ENCODE measurements at regions not wholly inside any gene's neighbourhood (a gene's known extent, or its start where the extent isn't known, plus 50 kb on each side); places are given as distances from the start of the nearest gene placed in this dataset.

DNA sequence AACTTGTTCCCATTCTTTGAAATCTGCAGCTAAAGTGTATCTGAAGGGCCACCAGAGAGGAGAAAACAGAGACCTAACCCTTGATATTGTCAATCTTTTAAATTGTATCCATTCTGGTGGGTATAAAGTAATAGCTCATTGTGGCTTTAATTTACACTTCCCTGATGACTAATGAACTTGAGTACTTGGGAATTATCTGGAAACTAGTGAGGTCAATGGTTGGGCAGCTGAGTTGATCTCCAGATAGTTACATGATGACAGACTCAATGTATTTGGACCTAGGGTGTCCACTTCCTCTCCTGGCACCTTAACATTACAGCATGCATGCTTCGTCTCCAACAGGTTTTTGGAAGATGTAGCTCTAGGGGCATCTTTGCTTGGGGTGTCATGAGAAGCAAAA, 195.2 kb downstream of the PDCD6IP start:
- H3K4me1 ChIP-seq: no peaks in the 10 kb centered on the region
- H3K27ac ChIP-seq: no peak overlapping the region
- H3K4me3 ChIP-seq: no peak overlapping the region
- intact Hi-C loops (cut with DNase I): no loop called here
- H3K27me3 ChIP-seq: no peaks in the 10 kb centered on the region
- peaks cover 0 to 11% of the 10 kb centered on the region in 2 donors for H3K9me3 ChIP-seq
- no peaks in the 10 kb centered on the region for H3K36me3 ChIP-seq
- no peak for ATAC-seq
- TF ChIP-seq, protein P1, sequence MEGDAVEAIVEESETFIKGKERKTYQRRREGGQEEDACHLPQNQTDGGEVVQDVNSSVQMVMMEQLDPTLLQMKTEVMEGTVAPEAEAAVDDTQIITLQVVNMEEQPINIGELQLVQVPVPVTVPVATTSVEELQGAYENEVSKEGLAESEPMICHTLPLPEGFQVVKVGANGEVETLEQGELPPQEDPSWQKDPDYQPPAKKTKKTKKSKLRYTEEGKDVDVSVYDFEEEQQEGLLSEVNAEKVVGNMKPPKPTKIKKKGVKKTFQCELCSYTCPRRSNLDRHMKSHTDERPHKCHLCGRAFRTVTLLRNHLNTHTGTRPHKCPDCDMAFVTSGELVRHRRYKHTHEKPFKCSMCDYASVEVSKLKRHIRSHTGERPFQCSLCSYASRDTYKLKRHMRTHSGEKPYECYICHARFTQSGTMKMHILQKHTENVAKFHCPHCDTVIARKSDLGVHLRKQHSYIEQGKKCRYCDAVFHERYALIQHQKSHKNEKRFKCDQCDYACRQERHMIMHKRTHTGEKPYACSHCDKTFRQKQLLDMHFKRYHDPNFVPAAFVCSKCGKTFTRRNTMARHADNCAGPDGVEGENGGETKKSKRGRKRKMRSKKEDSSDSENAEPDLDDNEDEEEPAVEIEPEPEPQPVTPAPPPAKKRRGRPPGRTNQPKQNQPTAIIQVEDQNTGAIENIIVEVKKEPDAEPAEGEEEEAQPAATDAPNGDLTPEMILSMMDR (IDR thresholded peaks at IDR 0.05): no peak
- no peak for DNase-seq

DNA sequence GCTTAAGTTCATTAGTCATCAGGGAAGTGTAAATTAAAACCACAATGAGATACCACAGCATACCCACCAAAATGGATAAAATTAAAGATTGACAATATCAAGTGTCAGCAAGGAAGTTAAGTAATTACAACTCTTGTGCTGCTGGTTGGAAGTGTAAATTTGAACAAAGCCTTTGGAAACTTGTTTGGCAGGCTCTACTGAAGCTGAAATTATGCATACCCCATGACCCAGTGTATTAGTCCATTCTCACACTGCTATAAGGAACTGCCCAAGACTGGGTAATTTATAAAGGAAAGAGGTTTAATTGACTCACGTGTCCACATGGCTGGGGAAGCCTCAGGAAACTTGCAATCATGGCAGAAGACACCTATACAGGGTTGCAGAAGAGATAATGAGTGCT, 196.1 kb downstream of the PDCD6IP start:
- H3K27ac ChIP-seq: no peak overlapping the region
- intact Hi-C loops (cut with DNase I): no loop called here
- H3K9me3 ChIP-seq: peaks cover 0 to 11% of the 10 kb centered on the region in 2 donors
- DNase-seq (no peak), ATAC-seq (no peak)
- H3K4me3 ChIP-seq: no peak overlapping the region
- TF ChIP-seq, protein P1 (IDR thresholded peaks at IDR 0.05): no peak
- H3K27me3 ChIP-seq: no peaks in the 10 kb centered on the region
- no peaks in the 10 kb centered on the region for H3K4me1 ChIP-seq
- no peaks in the 10 kb centered on the region for H3K36me3 ChIP-seq

DNA sequence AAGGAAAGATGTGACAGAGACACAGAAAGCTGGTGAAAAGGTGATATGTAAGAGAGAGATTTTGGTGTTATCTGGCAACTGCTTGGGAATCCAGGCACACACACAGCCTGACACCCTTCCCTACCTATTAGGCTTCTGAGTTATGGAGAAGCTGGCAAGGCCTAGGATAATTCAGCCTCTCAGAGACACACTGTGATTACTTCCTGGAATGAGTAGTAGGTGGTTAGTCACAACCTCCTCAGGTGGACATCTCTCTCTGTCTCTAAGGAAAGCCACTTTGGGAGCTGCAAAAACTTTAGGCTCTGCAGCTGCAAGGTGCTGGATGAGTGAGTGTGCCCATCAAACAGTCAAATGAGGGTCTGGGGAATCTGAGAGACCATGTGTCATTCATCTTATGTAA, 201.9 kb downstream of the PDCD6IP start:
- ATAC-seq (no peak), DNase-seq (no peak)
- Histone ChIP-seq H3K4me3 (no peak overlapping the region), H3K9me3 (peaks cover 0 to 9% of the 10 kb centered on the region in 2 donors), H3K27me3 (no peaks in the 10 kb centered on the region), H3K4me1 (no peaks in the 10 kb centered on the region), H3K27ac (no peak overlapping the region), H3K36me3 (no peaks in the 10 kb centered on the region)
- TF ChIP-seq, protein P1 (IDR thresholded peaks at IDR 0.05): no peak
- intact Hi-C loops (cut with DNase I): no loop called here

DNA sequence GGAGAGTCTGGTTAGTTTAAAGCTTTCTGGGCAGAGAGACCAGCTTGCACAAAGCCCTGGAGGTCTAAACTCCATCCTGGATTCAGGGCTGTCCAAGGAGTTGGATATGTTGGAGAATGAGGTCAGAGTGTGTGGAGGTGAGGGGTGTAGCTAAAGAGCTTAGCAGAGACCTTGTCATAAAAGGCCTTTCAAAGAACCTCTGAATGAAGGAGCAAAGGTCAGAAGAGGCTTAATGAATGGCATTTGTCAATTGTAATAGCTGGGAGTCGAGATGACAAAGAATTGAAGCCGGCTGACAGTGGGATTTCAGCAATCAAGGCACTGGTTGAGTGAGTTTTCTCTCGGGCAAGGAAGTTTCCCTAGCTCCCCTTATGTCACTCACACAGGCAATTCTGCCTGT, 202.6 kb downstream of the PDCD6IP start:
- peaks cover 0 to 2% of the 10 kb centered on the region in 2 donors for H3K9me3 ChIP-seq
- TF ChIP-seq, protein P1 (IDR thresholded peaks at IDR 0.05): no peak
- DNase-seq: no peak
- H3K27me3 ChIP-seq: no peaks in the 10 kb centered on the region
- no peak overlapping the region for H3K4me3 ChIP-seq
- no peak for ATAC-seq
- intact Hi-C loops (cut with DNase I): no loop called here
- H3K4me1 ChIP-seq: no peaks in the 10 kb centered on the region
- no peak overlapping the region for H3K27ac ChIP-seq
- H3K36me3 ChIP-seq: no peaks in the 10 kb centered on the region

DNA sequence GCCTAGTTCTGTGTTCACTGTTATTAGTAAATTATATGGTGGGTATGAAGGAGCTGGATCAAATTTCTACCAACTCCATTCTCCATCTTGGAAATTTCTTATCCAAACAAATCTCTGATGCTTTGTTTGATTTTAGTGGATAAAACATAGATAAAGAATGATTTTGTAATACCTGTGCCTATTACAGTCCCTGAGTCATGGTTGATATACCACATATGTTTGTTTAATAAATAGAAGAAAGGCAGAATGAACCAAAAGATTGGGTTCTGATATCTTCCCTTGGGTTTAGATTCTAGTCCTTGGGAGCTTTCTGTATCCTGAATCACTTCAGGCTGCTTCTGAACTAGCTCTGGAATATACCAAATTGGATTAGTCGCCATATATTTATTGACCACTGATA, 203.6 kb downstream of the PDCD6IP start:
- no peaks in the 10 kb centered on the region for H3K4me1 ChIP-seq
- H3K9me3 ChIP-seq: no peaks in the 10 kb centered on the region
- TF ChIP-seq, protein P1 (IDR thresholded peaks at IDR 0.05): no peak
- DNase-seq (no peak), ATAC-seq (no peak)
- intact Hi-C loops (cut with DNase I): no loop called here
- H3K27me3 ChIP-seq: no peaks in the 10 kb centered on the region
- H3K27ac ChIP-seq: no peak overlapping the region
- H3K4me3 ChIP-seq: no peak overlapping the region
- no peaks in the 10 kb centered on the region for H3K36me3 ChIP-seq

Measured in left lung (tissue), 4 donors.